Stimulated activated CD4-positive, alpha-beta T cell treated with anti-CD3 and anti-CD28 coated beads, Interleukin-12 subunit alpha, Interleukin-12 subunit beta, amount 100 ng/mL, for 48 hours (primary cell): ENCODE measurements at regions not wholly inside any gene's neighbourhood (a gene's known extent, or its start where the extent isn't known, plus 50 kb on each side); places are given as distances from the start of the nearest gene placed in this dataset.
"Not testable (repeated sequence)": the region's sequence is repeated elsewhere in the genome, so short reads cannot be mapped to it uniquely, and the experiment has no call there.

Experiments used
- DNase-seq, 3 donors: peaks; one replicate each; pipeline ENCODE4 v3.0.0-alpha.2; 2020; ENCODE audit warnings: low read depth in 2 of 3, low spot score in 1 of 3

DNA sequence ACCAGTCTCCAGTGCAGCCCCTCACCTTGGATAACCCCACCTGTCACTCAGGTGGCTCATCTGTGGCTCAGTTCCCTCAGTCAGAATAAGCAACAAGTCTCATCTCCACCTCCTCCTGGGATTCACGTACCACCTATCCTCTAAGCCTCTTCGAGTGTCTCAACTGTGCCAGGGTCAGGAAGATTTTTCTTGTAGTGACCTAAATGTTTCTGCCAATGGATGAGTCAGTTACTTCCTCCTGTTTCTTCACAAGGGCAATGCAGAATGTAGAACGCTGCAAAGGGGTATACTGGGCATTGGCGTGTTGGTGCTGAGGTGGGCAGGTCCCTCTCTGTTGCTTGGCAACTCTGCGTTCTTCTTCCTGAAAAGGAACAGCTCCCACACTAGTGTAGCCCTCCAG is 213.3 kb upstream of the CXCR4 start:
- no peak for DNase-seq

GRCh38 chr2:136328207-136328795 is 210.4 kb upstream of the CXCR4 start:
- no peak for DNase-seq

DNA sequence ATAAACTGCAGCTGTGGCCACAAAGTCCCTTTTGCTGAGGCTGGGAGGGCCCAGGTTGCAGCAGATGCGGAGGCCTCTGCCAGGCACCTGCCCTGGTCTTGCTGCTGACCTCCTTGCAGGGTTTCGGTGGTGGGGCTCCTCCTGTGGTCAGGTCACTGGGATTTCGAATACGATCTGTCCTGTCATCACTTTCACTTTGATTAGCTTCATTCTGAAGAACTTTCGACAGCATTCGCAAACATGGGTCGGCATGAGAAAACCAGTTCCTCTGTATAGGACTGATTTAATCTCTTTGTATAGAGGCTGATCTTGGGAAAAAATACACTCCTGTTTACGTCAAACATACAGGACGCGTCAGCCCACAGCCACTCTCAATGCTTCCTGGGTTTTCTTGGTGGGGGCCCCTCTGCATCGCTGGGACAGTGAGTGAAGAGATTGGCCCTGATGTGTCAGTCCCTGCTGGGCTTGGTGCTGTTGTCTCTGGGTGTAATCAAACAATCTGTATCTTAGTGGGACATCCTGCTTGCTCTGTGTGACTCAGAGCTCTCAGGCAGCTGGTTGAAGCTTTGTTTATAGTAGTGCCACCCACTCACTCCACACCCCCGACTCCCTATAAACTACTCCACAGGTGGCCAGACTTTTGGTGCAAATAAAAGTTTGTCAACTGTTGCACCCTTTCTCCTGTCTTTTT is 209.4 kb upstream of the CXCR4 start:
- peak; percentile 63 to 78 (median 69) for DNase-seq

DNA sequence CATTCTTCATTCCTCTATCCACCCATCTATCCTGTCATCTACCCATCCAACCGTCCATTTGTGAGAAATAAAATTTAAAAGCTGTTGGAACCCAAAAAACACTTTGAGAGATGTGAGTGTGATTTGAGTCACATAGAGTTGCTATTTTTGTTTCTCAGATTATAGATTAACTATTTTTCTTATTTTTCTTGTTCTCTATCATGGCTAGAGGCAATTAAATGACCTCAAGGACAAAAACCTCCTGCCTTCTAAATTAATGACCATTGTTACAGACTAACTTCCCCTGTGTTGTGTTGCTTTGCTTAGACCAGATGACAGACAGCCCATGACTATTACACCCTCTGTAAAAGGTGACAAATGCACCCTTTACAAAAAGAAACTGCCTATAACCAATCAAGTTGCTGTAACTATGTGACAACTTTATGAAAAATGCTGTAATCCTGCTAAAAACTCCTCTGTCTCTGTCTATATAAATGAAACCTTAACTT is 207.9 kb upstream of the CXCR4 start:
- no peak for DNase-seq

- no peak for DNase-seq
These were observed 207.0 kb upstream of the CXCR4 start for GRCh38 chr2:136324966-136325365.

GRCh38 chr2:136323935-136324334 is 206.0 kb upstream of the CXCR4 start:
- no peak for DNase-seq

- DNase-seq, result no peak
These were observed 205.2 kb upstream of the CXCR4 start for GRCh38 chr2:136323195-136323594.

- no peak for DNase-seq
These were observed 204.5 kb upstream of the CXCR4 start for GRCh38 chr2:136322428-136322827.

DNA sequence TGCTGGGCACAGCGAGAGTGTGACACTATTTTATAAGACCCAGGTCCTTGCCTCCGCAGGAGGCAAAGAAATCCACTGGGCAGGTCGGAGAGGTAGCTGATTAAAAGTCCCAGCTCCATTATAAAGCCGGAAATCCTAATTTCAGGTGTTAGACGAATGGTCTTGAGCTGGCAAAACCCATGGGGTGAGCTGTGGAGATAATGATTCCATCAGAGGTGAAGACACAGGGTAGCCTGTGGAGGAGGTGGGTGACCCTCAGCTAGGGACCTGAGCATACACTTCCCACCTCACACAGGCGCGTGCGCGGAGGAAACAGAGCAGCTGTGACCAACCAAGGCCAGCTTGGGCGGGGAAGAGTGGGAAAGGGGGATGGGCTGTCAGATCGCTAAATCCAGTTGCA is 201.7 kb upstream of the CXCR4 start:
- no peak for DNase-seq

- no peak for DNase-seq
These were observed 201.3 kb upstream of the CXCR4 start for GRCh38 chr2:136319237-136319636.

- DNase-seq, result no peak
These were observed 196.3 kb upstream of the CXCR4 start for GRCh38 chr2:136314240-136314639.

- DNase-seq, result not testable (repeated sequence)
These were observed 194.6 kb upstream of the CXCR4 start for GRCh38 chr2:136312568-136312967.

DNA sequence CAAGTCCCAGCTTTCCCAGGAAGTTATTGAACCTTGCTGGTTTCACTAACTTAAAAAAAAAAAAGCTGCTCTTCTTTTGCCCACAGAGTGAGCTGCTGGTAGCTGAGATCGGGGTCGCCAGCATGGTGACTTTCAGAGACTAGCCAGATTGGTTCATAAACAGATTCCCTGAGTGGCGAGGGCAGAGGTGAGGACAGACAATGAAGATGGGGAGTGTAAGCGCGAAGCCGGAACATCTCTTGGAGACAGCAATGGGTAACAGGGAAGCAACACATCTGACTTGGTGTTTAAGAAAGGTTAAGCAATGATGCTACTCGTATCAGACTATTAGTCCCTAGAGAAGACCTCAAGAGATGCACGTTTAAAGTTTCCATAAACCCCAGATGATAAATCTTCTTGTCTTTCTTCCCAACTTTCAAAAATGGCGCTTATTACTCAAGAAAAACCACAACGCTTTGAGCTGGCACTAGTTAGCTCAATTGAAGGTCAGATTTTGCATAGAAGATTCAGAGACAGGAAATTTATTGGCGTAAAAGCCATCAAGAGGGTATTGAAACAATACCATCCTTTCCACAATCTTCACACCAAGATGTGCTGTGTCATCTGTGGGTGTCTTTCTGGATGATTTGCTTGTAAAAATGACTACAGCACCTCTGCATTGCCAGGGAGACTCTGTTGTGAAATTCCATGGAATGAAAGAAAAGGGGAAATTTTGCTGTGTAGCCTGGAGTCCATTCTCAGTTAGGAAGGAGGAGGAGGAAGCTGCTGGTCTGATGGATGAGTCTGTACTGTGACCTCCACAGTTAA is 193.1 kb upstream of the CXCR4 start:
- DNase-seq, result no peak

- DNase-seq, result peak in 2 of 3 donors; percentile 19 to 46
These were observed 192.1 kb upstream of the CXCR4 start for GRCh38 chr2:136310005-136310495.

DNA sequence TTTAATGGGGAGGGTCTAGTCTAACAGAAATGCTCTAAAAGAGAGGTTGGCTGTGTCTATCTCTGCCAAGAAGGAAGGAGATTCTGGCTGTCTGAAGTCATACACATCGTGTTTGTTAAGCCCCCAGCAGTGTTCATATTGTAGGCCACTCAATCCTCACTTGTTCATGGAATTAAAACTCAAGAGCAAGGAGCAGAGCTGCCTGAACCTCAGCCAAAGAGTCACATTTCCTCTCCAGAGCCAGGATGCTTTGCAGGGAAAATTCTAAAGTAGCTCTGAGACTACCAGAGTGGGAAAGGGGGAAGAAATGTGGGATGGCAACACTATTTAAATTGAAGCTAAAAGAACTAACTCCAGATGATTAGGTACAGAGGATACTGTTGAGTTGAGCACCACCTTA is 190.7 kb upstream of the CXCR4 start:
- DNase-seq, result no peak

GRCh38 chr2:136306836-136307235 is 188.9 kb upstream of the CXCR4 start:
- no peak for DNase-seq

DNA sequence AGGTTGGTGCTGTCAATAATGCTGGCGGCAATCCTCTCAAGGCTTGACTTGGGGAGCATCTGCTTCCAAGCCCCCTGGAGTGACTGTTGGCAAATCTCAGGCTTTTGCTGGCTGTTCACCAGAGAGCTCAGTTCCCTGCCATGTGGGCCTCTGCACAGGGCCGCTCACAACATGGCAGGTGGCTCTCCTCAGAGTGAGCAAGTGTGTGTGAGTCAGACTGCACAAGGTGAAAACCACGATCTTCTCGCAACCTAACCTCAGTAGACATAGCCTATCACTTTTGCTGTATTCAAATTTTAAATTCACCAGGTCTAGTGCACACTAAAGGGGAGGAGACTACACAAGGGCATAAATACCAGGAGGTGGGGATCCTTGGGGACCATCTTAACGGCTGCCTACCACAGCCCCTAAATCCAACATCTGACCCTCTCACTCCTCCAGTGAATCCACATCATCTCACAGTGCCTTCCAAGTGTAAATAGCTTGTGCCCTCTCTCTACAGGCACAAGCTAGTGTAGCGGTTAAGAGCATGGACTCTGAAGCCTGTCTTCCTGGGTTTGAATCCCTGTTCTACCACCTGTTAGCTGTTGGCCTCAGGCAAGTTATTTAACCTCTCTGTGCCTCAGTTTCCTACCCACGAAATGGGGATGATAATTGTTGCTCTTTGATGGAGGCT is 187.7 kb upstream of the CXCR4 start:
- peak; percentile 42 to 66 (median 50) for DNase-seq

DNA sequence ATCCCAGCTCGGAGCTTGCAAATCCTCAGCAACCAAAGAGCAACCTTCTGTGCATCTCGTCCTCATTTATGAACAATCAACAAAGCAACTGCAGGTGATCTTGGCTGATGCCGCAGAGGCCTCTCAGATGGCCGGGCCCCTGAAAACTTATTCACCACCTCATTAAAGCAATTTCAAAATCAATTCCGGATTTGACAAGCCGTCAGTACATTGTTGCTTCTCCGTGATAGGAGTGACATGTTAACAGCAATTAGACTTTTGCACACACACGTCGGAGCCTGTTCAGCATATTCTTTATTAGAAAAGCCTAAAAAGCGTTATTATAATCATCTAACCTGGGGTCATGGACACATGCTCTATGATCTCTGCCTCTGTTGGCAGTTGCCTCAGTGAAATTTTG is 183.1 kb upstream of the CXCR4 start:
- DNase-seq, result no peak

- no peak for DNase-seq
These were observed 180.7 kb upstream of the CXCR4 start for GRCh38 chr2:136298631-136299030.

DNA sequence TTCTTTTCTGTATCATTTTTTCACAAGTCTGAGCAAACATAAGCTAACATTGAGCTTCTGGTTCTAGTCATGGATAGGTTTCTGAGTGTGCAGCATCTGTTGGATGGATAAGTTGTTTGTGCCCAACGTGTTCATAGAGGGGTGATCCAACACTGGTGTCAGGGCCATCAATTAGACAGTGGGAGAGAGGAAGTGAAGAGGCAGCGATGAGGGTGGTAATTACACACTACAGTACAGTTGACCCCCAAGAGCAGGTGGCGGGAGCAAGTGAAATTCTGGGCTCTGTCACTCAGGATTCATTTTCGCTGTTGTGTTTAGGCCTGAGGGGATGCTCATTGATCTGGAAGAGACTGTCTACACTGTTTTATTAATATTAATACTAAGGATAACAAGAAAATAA is 180.0 kb upstream of the CXCR4 start:
- no peak for DNase-seq

DNA sequence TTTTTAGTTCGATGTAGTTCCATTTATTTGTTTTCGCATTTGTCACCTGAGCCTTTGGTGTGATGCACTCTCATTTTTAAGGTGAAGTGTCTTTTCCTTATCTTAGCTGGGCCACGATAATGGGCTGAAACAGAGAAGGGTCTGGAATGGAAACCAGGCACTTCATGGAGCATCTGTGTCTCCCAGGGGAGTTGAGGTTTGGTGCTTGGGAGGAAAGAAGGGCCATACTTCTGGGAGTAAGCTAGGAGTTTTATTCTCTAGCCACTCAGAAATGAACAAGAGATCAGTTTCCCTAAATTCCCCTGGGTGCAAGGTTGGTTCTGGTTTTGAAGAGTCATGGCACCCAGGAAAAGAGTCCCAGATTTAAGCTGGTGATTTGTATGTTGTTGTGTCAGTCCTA is 179.4 kb upstream of the CXCR4 start:
- no peak for DNase-seq
